ENCODE measurements at regions not wholly inside any gene's neighbourhood (a gene's known extent, or its start where the extent isn't known, plus 50 kb on each side); places are given as distances from the start of the nearest gene placed in this dataset.

GRCh38 chr11:115924744-115925567 lies 420.7 kb upstream of the CADM1 start:
- TF ChIP-seq CTCF (IDR thresholded peaks at IDR 0.05), result no peak
- no peak for TF ChIP-seq POLR2A (IDR thresholded peaks at IDR 0.05)
